Spleen (tissue), 11 donors: ENCODE measurements at regions not wholly inside any gene's neighbourhood (a gene's known extent, or its start where the extent isn't known, plus 50 kb on each side); places are given as distances from the start of the nearest gene placed in this dataset.

Source experiments
- DNase-seq: peaks from one replicate; pipeline ENCODE4 v3.0.0-alpha.2; 2020
- H3K27ac ChIP-seq, 8 donors: fragments of 200-600 bp; sonication (generic) in 7 of 8; 1 replicate in 4 of 8; 2 replicates in 4 of 8; pipeline versions ENCODE4 v1.5.0 to v1.8.0; 2016 to 2021; ENCODE audit warnings: inconsistent platforms in 4 of 8, mild to moderate bottlenecking in 4 of 8, moderate library complexity in 1 of 8
- H3K27me3 ChIP-seq, 7 donors: fragments of 200-600 bp; sonication (generic) in 6 of 7; replicated peaks in 1 of 7; 1 replicate in 4 of 7; 2 replicates in 3 of 7; pipeline versions ENCODE4 v1.5.0 to v1.8.0; 2016 to 2021; ENCODE audit warnings: inconsistent platforms in 3 of 7, mild to moderate bottlenecking in 1 of 7
- H3K36me3 ChIP-seq, 6 donors: fragments of 200-600 bp; sonication (generic) in 5 of 6; 1 replicate in 4 of 6; 2 replicates in 2 of 6; pipeline versions ENCODE4 v1.5.0 to v1.8.0; 2016 to 2021; ENCODE audit warnings: inconsistent platforms in 2 of 6
- H3K4me1 ChIP-seq, 6 donors: fragments of 200-600 bp; sonication (generic) in 5 of 6; 1 replicate in 3 of 6; 2 replicates in 3 of 6; pipeline versions ENCODE4 v1.5.0 to v1.8.0; 2016 to 2021; ENCODE audit warnings: inconsistent platforms in 3 of 6
- H3K4me3 ChIP-seq, 8 donors: fragments of 200-600 bp; sonication (generic) in 7 of 8; 1 replicate in 4 of 8; 2 replicates in 4 of 8; pipeline versions ENCODE4 v1.5.0 to v1.8.0; 2016 to 2021; ENCODE audit warnings: inconsistent platforms in 4 of 8, mild to moderate bottlenecking in 4 of 8, moderate library complexity in 2 of 8
- H3K9me3 ChIP-seq, 8 donors: fragments of 200-600 bp; sonication (generic) in 7 of 8; 1 replicate in 4 of 8; 2 replicates in 4 of 8; pipeline versions ENCODE4 v1.5.0 to v1.8.0; 2016 to 2021; ENCODE audit warnings: inconsistent platforms in 4 of 8
- POLR2A ChIP-seq, 3 donors: fragments of 450-650 bp; IDR thresholded peaks; one replicate each; pipeline ENCODE4 v1.5.1; 2017; ENCODE audit warnings: antibody characterized with exemption in 3 of 3, mild to moderate bottlenecking in 1 of 3
- POLR2AphosphoS5 ChIP-seq, 3 donors: sonication (generic); formaldehyde crosslinking; IDR thresholded peaks; one replicate each; pipeline ENCODE4 v1.5.1; 2017; ENCODE audit warnings: antibody characterized with exemption in 3 of 3
- WGBS, 5 donors: extraction: QIAGEN DNeasy Blood & Tissue Kit in 3 of 5; methylation state at CpG; one replicate each; pipeline versions ENCODE4 v1.1.5 to v1.1.7; 2013 to 2018; 5-methylcytosine and 5-hydroxymethylcytosine counted together
- intact Hi-C: fragments of 100-400 bp; cut with DNase I; formaldehyde crosslinking; loops from one replicate; pipeline ENCODE4 v1.15.0; 2023; ENCODE audit warnings: low total_unique reads
- TF ChIP-seq, protein P1 (sequence below), 11 experiments: fragments of 200-600 bp in 7 of 11; fragments of 450-650 bp in 4 of 11; sonication (generic) in 4 of 11; IDR thresholded peaks in 8 of 11; conservative IDR thresholded peaks in 3 of 11; 1 replicate in 7 of 11; 2 replicates in 4 of 11; pipeline versions ENCODE4 v1.4.0 to v1.8.0; 2016 to 2021; ENCODE audit warnings: antibody characterized with exemption in 11 of 11, inconsistent platforms in 4 of 11, mild to moderate bottlenecking in 1 of 11
- donor health status: healthy with polysubstance abuse.
- donor health status: DM: no; HTN: no; CAD: no; lungs with moderate emphysema.
- donor health status: DM: no; HTN: no; CAD: no.
- donor health status: Bipolar disorder and iron deficiency.
- donor health status: healthy.
- donor health status: DM: no; HTN: no; CAD: no.
- donor health status: DM: yes; HTN: yes; CAD: no.

DNA sequence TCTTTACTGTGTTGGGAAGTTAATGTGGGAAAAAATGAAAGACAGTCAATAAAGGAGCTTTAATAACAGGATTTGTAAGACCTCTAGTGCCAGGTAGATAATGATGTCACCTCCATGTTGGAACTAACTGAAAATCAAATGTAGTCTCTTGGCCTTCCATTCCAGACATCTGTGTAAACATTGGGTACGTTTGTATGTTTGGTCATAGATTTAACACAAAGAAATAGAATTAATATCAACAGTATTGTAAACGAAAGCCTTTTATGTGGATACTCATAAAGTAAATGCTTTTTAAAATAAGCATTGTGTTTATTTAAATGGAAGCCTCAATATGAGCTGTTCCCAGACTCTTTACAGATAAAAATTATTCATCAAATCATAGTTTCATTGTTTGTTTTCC lies 605.7 kb downstream of the METTL15 start:
- DNase-seq = no peak
- 66 to 82% (median 73%) methylated on average over 2 of the region's 2 CpGs for WGBS, 5 donors

GRCh38 chr11:28708075-28708474 lies 599.9 kb downstream of the METTL15 start:
- Histone ChIP-seq H3K36me3 (no peaks in the 10 kb centered on the region), H3K27ac (no peak overlapping the region), H3K27me3 (no peaks in the 10 kb centered on the region), H3K9me3 (no peaks in the 10 kb centered on the region), H3K4me1 (peaks cover 0 to 3% (median 0%) of the 10 kb centered on the region in 6 donors), H3K4me3 (no peak overlapping the region)
- WGBS, 5 donors = 75 to 89% (median 84%) methylated on average over 2 of the region's 2 CpGs
- DNase-seq = no peak
- intact Hi-C loops = no loop called here
- TF ChIP-seq, protein P1, sequence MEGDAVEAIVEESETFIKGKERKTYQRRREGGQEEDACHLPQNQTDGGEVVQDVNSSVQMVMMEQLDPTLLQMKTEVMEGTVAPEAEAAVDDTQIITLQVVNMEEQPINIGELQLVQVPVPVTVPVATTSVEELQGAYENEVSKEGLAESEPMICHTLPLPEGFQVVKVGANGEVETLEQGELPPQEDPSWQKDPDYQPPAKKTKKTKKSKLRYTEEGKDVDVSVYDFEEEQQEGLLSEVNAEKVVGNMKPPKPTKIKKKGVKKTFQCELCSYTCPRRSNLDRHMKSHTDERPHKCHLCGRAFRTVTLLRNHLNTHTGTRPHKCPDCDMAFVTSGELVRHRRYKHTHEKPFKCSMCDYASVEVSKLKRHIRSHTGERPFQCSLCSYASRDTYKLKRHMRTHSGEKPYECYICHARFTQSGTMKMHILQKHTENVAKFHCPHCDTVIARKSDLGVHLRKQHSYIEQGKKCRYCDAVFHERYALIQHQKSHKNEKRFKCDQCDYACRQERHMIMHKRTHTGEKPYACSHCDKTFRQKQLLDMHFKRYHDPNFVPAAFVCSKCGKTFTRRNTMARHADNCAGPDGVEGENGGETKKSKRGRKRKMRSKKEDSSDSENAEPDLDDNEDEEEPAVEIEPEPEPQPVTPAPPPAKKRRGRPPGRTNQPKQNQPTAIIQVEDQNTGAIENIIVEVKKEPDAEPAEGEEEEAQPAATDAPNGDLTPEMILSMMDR (IDR thresholded peaks at IDR 0.05 in 8 of 11, conservative IDR thresholded peaks at IDR 0.05 in 3 of 11) = no peak
- TF ChIP-seq POLR2A (IDR thresholded peaks at IDR 0.05) (no peak), POLR2AphosphoS5 (IDR thresholded peaks at IDR 0.05) (no peak)

More for the DNA sequence above, 605.7 kb downstream of the METTL15 start:
- H3K27me3 ChIP-seq = no peaks in the 10 kb centered on the region
- H3K4me3 ChIP-seq = no peak overlapping the region
- intact Hi-C loops = no loop called here
- no peaks in the 10 kb centered on the region for H3K36me3 ChIP-seq
- no peaks in the 10 kb centered on the region for H3K9me3 ChIP-seq
- no peak for TF ChIP-seq POLR2A (IDR thresholded peaks at IDR 0.05)
- no peak for TF ChIP-seq POLR2AphosphoS5 (IDR thresholded peaks at IDR 0.05)
- H3K27ac ChIP-seq = no peak overlapping the region
- H3K4me1 ChIP-seq = no peaks in the 10 kb centered on the region

DNA sequence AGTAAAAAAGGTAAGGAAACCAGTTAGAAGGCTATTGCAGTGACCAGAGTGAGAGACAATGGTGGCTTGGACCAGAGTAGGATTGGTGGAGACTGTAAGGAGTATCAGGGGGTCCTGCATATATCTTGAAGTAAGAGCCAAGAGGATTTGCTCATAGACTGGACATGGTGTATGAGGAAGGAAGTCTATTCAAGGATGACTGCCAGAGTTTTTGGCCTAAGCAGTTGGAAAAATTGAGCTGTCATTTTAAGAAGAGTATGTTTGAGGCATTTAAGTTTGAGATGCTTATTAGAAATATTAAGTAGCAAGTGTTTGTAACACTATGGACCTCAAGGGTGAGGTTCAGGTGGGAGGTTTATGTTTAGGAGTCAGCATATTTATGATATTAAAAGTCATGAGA lies 596.6 kb downstream of the METTL15 start:
- Histone ChIP-seq H3K36me3 (no peaks in the 10 kb centered on the region), H3K4me1 (peaks cover 0 to 3% (median 0%) of the 10 kb centered on the region in 6 donors), H3K27me3 (no peaks in the 10 kb centered on the region), H3K9me3 (no peaks in the 10 kb centered on the region), H3K27ac (no peak overlapping the region), H3K4me3 (no peak overlapping the region)
- intact Hi-C loops = no loop called here
- no peak for DNase-seq
- TF ChIP-seq, protein P1 (IDR thresholded peaks at IDR 0.05 in 8 of 11, conservative IDR thresholded peaks at IDR 0.05 in 3 of 11) = no peak
- TF ChIP-seq POLR2A (IDR thresholded peaks at IDR 0.05) (no peak), POLR2AphosphoS5 (IDR thresholded peaks at IDR 0.05) (no peak)

- no peaks in the 10 kb centered on the region for H3K27me3 ChIP-seq
- 82 to 90% (median 88%) methylated on average over 4 of the region's 4 CpGs for WGBS, 5 donors
- no peak overlapping the region for H3K4me3 ChIP-seq
- no peak for DNase-seq
- H3K36me3 ChIP-seq = no peaks in the 10 kb centered on the region
- H3K27ac ChIP-seq = no peak overlapping the region
- H3K4me1 ChIP-seq = peaks cover 0 to 3% (median 0%) of the 10 kb centered on the region in 6 donors
- H3K9me3 ChIP-seq = no peaks in the 10 kb centered on the region
- intact Hi-C loops = no loop called here
- TF ChIP-seq POLR2AphosphoS5 (IDR thresholded peaks at IDR 0.05) = no peak
- TF ChIP-seq, protein P1 (IDR thresholded peaks at IDR 0.05 in 8 of 11, conservative IDR thresholded peaks at IDR 0.05 in 3 of 11) = no peak
Observed at GRCh38 chr11:28703371-28703770, 595.2 kb downstream of the METTL15 start.

DNA sequence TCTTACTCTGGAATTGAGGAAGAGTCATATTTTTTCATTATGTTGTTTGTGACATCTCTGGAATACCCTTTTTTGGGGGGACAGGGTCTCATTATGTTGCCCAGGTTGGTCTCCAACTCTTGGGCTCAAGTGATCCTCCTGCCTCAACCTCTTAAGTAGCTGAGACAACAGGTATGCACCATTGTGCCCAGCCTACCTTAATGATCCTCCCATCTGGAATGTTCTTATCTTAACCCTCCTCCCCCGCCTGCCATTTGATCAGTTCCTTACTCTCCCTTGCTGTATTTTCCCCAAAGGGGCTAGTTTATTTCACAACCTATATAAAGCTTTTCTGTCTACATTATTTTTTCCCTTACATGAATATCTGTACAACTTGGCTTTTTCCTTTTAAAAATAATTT lies 594.7 kb downstream of the METTL15 start:
- no peaks in the 10 kb centered on the region for H3K27me3 ChIP-seq
- no peak for DNase-seq
- H3K27ac ChIP-seq = no peak overlapping the region
- peaks cover 0 to 3% (median 0%) of the 10 kb centered on the region in 6 donors for H3K4me1 ChIP-seq
- TF ChIP-seq, protein P1 (IDR thresholded peaks at IDR 0.05 in 8 of 11, conservative IDR thresholded peaks at IDR 0.05 in 3 of 11) = no peak
- no peak for TF ChIP-seq POLR2AphosphoS5 (IDR thresholded peaks at IDR 0.05)
- no peak for TF ChIP-seq POLR2A (IDR thresholded peaks at IDR 0.05)
- intact Hi-C loops = no loop called here
- WGBS, 5 donors = 84 to 100% (median 91%) methylated on average over 1 of the region's 1 CpG
- H3K9me3 ChIP-seq = no peaks in the 10 kb centered on the region
- no peak overlapping the region for H3K4me3 ChIP-seq
- H3K36me3 ChIP-seq = no peaks in the 10 kb centered on the region
